ENCODE measurements at regions not wholly inside any gene's neighbourhood (a gene's known extent, or its start where the extent isn't known, plus 50 kb on each side); places are given as distances from the start of the nearest gene placed in this dataset.

DNA sequence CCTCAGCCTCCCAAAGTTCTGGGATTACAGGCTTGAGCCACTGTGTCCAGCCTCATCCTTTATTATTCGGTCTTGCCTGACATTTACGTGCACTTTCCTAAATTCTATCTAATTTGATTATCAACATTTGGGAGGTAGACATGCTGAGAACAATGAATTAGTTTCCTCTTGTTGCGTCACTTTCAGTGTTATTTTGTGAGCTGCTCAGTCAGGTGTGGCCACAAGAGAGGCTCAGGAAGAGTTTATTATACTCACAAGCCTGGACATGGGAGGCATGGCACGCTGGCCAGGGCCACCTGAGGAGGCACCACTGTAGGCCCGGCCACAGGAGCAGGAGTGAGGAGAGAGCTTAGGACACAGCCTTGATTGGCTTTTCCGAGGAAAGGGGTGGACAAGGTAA is 59.7 kb upstream of the RBFOX2 start:
- dilution Hi-C loops (cut with MboI; ENCODE audit: extremely low pct_ligation_motif_present, low sequenced_read_pairs): no loop called here
- no peak overlapping the region for H3K27ac ChIP-seq (ENCODE audit: control insufficient read depth, insufficient read depth, low read length)
- H3K9me1 ChIP-seq (ENCODE audit: control insufficient read depth, extremely low read depth, insufficient read depth, low read length): no peaks in the 10 kb centered on the region
- no peaks in the 10 kb centered on the region for H3K4me1 ChIP-seq (ENCODE audit: control insufficient read depth, extremely low read depth, insufficient read depth, low read length)
- DNase-seq (ENCODE audit: low read depth, low spot score) (no peak), FAIRE-seq (no peak)
- no peaks in the 10 kb centered on the region for H3K36me3 ChIP-seq (ENCODE audit: control insufficient read depth in 2 of 2, extremely low read depth in 1 of 2, insufficient read depth in 2 of 2, low read length in 2 of 2)
- H3K79me2 ChIP-seq (ENCODE audit: control insufficient read depth, insufficient read depth, low read length): no peaks in the 10 kb centered on the region
- TF ChIP-seq EZH2 (IDR thresholded peaks at IDR 0.05; ENCODE audit: low read length): no peak
- H3K9me3 ChIP-seq (ENCODE audit: control insufficient read depth, low read depth, low read length): no peaks in the 10 kb centered on the region
- no peaks in the 10 kb centered on the region for H4K20me1 ChIP-seq (ENCODE audit: control insufficient read depth, extremely low read depth, insufficient read depth, low read length)
- H3K9ac ChIP-seq (ENCODE audit: control insufficient read depth, extremely low read depth, insufficient read depth, low read length): no peak overlapping the region
- no peaks in the 10 kb centered on the region for H3K27me3 ChIP-seq (ENCODE audit: control insufficient read depth, extremely low read depth, insufficient read depth, low read length)
- H3K4me2 ChIP-seq (ENCODE audit: control insufficient read depth, extremely low read depth, insufficient read depth, low read depth, low read length): no peak overlapping the region
- no peak overlapping the region for H2AFZ ChIP-seq (ENCODE audit: control insufficient read depth, low read length)
- H3K4me3 ChIP-seq (ENCODE audit: control insufficient read depth in 2 of 3, extremely low read depth in 1 of 3, insufficient read depth in 2 of 3, low read depth in 1 of 3, low read length in 3 of 3): no peak overlapping the region

DNA sequence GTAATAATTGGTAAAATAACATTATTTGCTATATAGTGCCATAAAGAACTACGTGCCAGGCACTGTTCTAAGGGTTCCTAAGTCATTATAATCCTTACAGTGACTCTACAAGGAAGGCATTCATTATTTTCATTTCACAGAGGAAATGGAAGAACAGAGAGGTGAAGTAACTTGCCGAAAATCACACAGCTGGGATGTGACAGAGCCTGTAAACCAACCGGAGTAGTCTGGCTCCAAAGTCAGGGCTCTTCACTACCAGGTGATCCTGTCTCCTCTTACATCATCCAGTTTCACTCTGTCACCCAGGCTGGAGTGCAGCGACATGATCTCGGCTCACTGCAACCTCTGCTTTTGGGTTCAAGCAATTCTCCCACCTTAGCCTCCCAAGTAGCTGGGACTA is 59.2 kb upstream of the RBFOX2 start:
- no peak for DNase-seq (ENCODE audit: low read depth, low spot score)
- dilution Hi-C loops (cut with MboI; ENCODE audit: extremely low pct_ligation_motif_present, low sequenced_read_pairs): no loop called here
- Histone ChIP-seq H3K4me1 (ENCODE audit: control insufficient read depth, extremely low read depth, insufficient read depth, low read length) (no peaks in the 10 kb centered on the region), H3K4me3 (ENCODE audit: control insufficient read depth in 2 of 3, extremely low read depth in 1 of 3, insufficient read depth in 2 of 3, low read depth in 1 of 3, low read length in 3 of 3) (no peak overlapping the region), H3K9me1 (ENCODE audit: control insufficient read depth, extremely low read depth, insufficient read depth, low read length) (no peaks in the 10 kb centered on the region), H3K9ac (ENCODE audit: control insufficient read depth, extremely low read depth, insufficient read depth, low read length) (no peak overlapping the region), H3K27me3 (ENCODE audit: control insufficient read depth, extremely low read depth, insufficient read depth, low read length) (no peaks in the 10 kb centered on the region), H2AFZ (ENCODE audit: control insufficient read depth, low read length) (no peak overlapping the region), H3K9me3 (ENCODE audit: control insufficient read depth, low read depth, low read length) (no peaks in the 10 kb centered on the region), H3K79me2 (ENCODE audit: control insufficient read depth, insufficient read depth, low read length) (no peaks in the 10 kb centered on the region), H4K20me1 (ENCODE audit: control insufficient read depth, extremely low read depth, insufficient read depth, low read length) (no peaks in the 10 kb centered on the region), H3K36me3 (ENCODE audit: control insufficient read depth in 2 of 2, extremely low read depth in 1 of 2, insufficient read depth in 2 of 2, low read length in 2 of 2) (no peaks in the 10 kb centered on the region), H3K4me2 (ENCODE audit: control insufficient read depth, extremely low read depth, insufficient read depth, low read depth, low read length) (no peak overlapping the region), H3K27ac (ENCODE audit: control insufficient read depth, insufficient read depth, low read length) (no peak overlapping the region)
- TF ChIP-seq, protein P1, sequence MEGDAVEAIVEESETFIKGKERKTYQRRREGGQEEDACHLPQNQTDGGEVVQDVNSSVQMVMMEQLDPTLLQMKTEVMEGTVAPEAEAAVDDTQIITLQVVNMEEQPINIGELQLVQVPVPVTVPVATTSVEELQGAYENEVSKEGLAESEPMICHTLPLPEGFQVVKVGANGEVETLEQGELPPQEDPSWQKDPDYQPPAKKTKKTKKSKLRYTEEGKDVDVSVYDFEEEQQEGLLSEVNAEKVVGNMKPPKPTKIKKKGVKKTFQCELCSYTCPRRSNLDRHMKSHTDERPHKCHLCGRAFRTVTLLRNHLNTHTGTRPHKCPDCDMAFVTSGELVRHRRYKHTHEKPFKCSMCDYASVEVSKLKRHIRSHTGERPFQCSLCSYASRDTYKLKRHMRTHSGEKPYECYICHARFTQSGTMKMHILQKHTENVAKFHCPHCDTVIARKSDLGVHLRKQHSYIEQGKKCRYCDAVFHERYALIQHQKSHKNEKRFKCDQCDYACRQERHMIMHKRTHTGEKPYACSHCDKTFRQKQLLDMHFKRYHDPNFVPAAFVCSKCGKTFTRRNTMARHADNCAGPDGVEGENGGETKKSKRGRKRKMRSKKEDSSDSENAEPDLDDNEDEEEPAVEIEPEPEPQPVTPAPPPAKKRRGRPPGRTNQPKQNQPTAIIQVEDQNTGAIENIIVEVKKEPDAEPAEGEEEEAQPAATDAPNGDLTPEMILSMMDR (optimal IDR thresholded peaks at IDR 0.05 in 1 of 3, IDR thresholded peaks at IDR 0.05 in 1 of 3, conservative IDR thresholded peaks at IDR 0.05 in 1 of 3; ENCODE audit: extremely low read depth in 1 of 3, insufficient read depth in 2 of 3, low read length in 3 of 3): no peak
- no peak for TF ChIP-seq EZH2 (IDR thresholded peaks at IDR 0.05; ENCODE audit: low read length)
- no peak for FAIRE-seq

DNA sequence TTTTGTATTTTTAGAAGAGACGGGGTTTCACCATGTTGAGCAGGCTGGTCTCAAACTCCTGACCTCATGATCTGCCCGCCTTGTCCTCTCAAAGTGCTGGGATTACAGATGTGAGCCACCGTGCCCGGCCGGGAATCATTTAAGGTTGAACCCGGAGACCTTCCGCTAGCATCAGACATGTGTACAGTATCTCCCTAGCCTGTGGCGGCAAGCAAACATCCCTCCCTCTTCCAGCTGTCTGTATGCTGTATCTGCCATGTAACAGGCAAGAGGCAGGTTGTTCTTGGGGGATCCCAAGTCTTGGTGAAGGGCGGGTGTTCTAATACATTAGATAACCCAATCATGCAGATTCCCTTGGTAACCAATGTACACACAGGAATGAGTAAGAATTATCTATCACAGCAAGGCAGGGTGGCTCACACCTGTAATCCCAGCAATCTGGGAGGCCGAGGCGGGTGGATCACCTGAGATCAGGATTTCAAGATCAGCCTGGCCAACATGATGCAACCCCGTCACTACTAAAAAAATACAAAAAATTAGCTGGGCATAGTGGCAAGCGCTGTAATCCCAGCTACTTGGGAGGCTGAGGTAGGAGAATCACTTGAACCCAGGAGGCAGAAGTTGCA is 58.1 kb upstream of the RBFOX2 start:
- H3K27ac ChIP-seq (ENCODE audit: control insufficient read depth, insufficient read depth, low read length): no peak overlapping the region
- DNase-seq (ENCODE audit: low read depth, low spot score): no peak
- no peaks in the 10 kb centered on the region for H4K20me1 ChIP-seq (ENCODE audit: control insufficient read depth, extremely low read depth, insufficient read depth, low read length)
- TF ChIP-seq, protein P1 (optimal IDR thresholded peaks at IDR 0.05 in 1 of 3, IDR thresholded peaks at IDR 0.05 in 1 of 3, conservative IDR thresholded peaks at IDR 0.05 in 1 of 3; ENCODE audit: extremely low read depth in 1 of 3, insufficient read depth in 2 of 3, low read length in 3 of 3): no peak
- TF ChIP-seq EZH2 (IDR thresholded peaks at IDR 0.05; ENCODE audit: low read length): no peak
- dilution Hi-C loops (cut with MboI; ENCODE audit: extremely low pct_ligation_motif_present, low sequenced_read_pairs): no loop called here
- no peaks in the 10 kb centered on the region for H3K9me1 ChIP-seq (ENCODE audit: control insufficient read depth, extremely low read depth, insufficient read depth, low read length)
- no peak overlapping the region for H3K4me2 ChIP-seq (ENCODE audit: control insufficient read depth, extremely low read depth, insufficient read depth, low read depth, low read length)
- H3K4me3 ChIP-seq (ENCODE audit: control insufficient read depth in 2 of 3, extremely low read depth in 1 of 3, insufficient read depth in 2 of 3, low read depth in 1 of 3, low read length in 3 of 3): no peak overlapping the region
- no peaks in the 10 kb centered on the region for H3K27me3 ChIP-seq (ENCODE audit: control insufficient read depth, extremely low read depth, insufficient read depth, low read length)
- H3K79me2 ChIP-seq (ENCODE audit: control insufficient read depth, insufficient read depth, low read length): no peaks in the 10 kb centered on the region
- H2AFZ ChIP-seq (ENCODE audit: control insufficient read depth, low read length): no peak overlapping the region
- H3K9ac ChIP-seq (ENCODE audit: control insufficient read depth, extremely low read depth, insufficient read depth, low read length): no peak overlapping the region
- no peaks in the 10 kb centered on the region for H3K9me3 ChIP-seq (ENCODE audit: control insufficient read depth, low read depth, low read length)
- H3K36me3 ChIP-seq (ENCODE audit: control insufficient read depth in 2 of 2, extremely low read depth in 1 of 2, insufficient read depth in 2 of 2, low read length in 2 of 2): no peaks in the 10 kb centered on the region
- H3K4me1 ChIP-seq (ENCODE audit: control insufficient read depth, extremely low read depth, insufficient read depth, low read length): no peaks in the 10 kb centered on the region
- FAIRE-seq: no peak

Data from keratinocyte (primary cell).